OCI-LY3 (cell line): ENCODE measurements at regions not wholly inside any gene's neighbourhood (a gene's known extent, or its start where the extent isn't known, plus 50 kb on each side); places are given as distances from the start of the nearest gene placed in this dataset.
A peak's percentile ranks its signal among the peaks of the same experiment; 100 is the strongest.
"Not testable (repeated sequence)": the region's sequence is repeated elsewhere in the genome, so short reads cannot be mapped to it uniquely, and the experiment has no call there.

Experiments used
- H2AFZ ChIP-seq: fragments of 200-600, 300-600 bp; shearing (Covaris generic); 2 replicates; pipeline ENCODE4 v1.6.0; 2014; ENCODE audit warnings: antibody characterized with exemption, low read depth, low read length
- H3K27ac ChIP-seq: fragments of 200-600, 300-600 bp; sonication (generic); 2 replicates; pipeline ENCODE4 v1.5.1; 2014; ENCODE audit warnings: mild to moderate bottlenecking, low read length, moderate library complexity, mixed read lengths
- H3K27me3 ChIP-seq: fragments of 200-600, 300-600 bp; sonication (generic); 2 replicates; pipeline ENCODE4 v1.6.1; 2014; ENCODE audit warnings: low read depth, low read length, mixed read lengths
- H3K36me3 ChIP-seq: fragments of 200-600, 300-600 bp; sonication (generic); replicated peaks from 2 replicates; pipeline ENCODE3; 2014; ENCODE audit warnings: low read depth, low read length, mixed read lengths
- H3K4me1 ChIP-seq: fragments of 300-600, 200-600 bp; sonication (generic); 2 replicates; pipeline ENCODE4 v1.6.1; 2014; ENCODE audit warnings: low read length, mixed read lengths
- H3K4me2 ChIP-seq: fragments of 200-600, 300-600 bp; sonication (generic); 2 replicates; pipeline ENCODE4 v1.6.1; 2014; ENCODE audit warnings: low read length, mixed read lengths
- H3K4me3 ChIP-seq: fragments of 300-600, 200-600 bp; sonication (generic); 2 replicates; pipeline ENCODE4 v1.5.1; 2014; ENCODE audit warnings: antibody characterized with exemption, mild to moderate bottlenecking, low read length, moderate library complexity
- H3K79me2 ChIP-seq: fragments of 300-600, 200-600 bp; shearing (Covaris generic); 2 replicates; pipeline ENCODE4 v1.6.1; 2014; ENCODE audit warnings: mild to moderate bottlenecking, low read length, mixed read lengths
- H3K9ac ChIP-seq: fragments of 300-600, 200-600 bp; shearing (Covaris generic); 2 replicates; pipeline ENCODE4 v1.6.0; 2014; ENCODE audit warnings: mild to moderate bottlenecking, low read length, moderate library complexity
- H3K9me3 ChIP-seq: fragments of 200-600, 300-600 bp; shearing (Covaris generic); 2 replicates; pipeline ENCODE4 v1.6.1; 2014; ENCODE audit warnings: low read length, mixed read lengths; ENCODE audit not compliant: insufficient read depth
- H4K20me1 ChIP-seq: fragments of 200-600, 300-600 bp; sonication (generic); 2 replicates; pipeline ENCODE4 v1.6.1; 2016; ENCODE audit warnings: low read length, mixed read lengths; ENCODE audit not compliant: insufficient read depth
- EZH2phosphoT487 ChIP-seq: fragments of 200-600 bp; shearing (Covaris generic); IDR thresholded peaks from 2 replicates; pipeline ENCODE4 v1.6.1; 2018; ENCODE audit warnings: antibody characterized with exemption, mixed run types, low read depth
- TF ChIP-seq, protein P1 (sequence below): fragments of 200-600, 300-600 bp; sonication (generic); IDR thresholded peaks from 2 replicates; pipeline ENCODE4 v1.5.1; 2014; ENCODE audit warnings: antibody characterized with exemption, low read length, low read depth

DNA sequence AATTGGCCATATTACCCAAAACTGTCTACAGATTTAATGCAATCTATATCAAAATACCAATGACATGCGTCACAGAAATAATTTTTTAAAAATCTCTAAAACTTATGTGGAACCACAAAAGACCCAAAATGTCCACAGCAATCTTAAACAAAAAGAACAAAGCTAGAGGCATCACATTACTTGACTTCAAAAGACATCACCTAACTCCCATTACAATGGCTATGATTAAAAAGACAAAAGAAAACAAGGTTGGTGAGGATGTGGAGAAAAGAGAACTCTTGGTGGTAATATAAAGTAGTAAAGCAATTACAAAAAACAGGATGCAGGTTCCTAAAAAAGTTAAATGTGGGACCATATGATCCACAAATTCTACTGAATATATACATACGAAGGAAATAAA, 187.6 kb upstream of the CNTN6 start:
- no peak overlapping the region for H2AFZ ChIP-seq
- peaks cover 51% of the 10 kb centered on the region for H3K36me3 ChIP-seq
- H3K4me3 ChIP-seq: no peak overlapping the region
- peaks cover 6% of the 10 kb centered on the region; the same call in 1 of the 2 replicates for H3K79me2 ChIP-seq
- peaks cover 44% of the 10 kb centered on the region for H3K4me1 ChIP-seq
- H3K4me2 ChIP-seq: no peak overlapping the region
- no peak overlapping the region for H3K9ac ChIP-seq
- no peak overlapping the region for H3K27ac ChIP-seq
- H3K27me3 ChIP-seq: no peaks in the 10 kb centered on the region
- H3K9me3 ChIP-seq: peaks cover 44% of the 10 kb centered on the region; the same call in 1 of the 2 replicates
- no peak for TF ChIP-seq EZH2phosphoT487
- TF ChIP-seq, protein P1, sequence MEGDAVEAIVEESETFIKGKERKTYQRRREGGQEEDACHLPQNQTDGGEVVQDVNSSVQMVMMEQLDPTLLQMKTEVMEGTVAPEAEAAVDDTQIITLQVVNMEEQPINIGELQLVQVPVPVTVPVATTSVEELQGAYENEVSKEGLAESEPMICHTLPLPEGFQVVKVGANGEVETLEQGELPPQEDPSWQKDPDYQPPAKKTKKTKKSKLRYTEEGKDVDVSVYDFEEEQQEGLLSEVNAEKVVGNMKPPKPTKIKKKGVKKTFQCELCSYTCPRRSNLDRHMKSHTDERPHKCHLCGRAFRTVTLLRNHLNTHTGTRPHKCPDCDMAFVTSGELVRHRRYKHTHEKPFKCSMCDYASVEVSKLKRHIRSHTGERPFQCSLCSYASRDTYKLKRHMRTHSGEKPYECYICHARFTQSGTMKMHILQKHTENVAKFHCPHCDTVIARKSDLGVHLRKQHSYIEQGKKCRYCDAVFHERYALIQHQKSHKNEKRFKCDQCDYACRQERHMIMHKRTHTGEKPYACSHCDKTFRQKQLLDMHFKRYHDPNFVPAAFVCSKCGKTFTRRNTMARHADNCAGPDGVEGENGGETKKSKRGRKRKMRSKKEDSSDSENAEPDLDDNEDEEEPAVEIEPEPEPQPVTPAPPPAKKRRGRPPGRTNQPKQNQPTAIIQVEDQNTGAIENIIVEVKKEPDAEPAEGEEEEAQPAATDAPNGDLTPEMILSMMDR: no peak
- H4K20me1 ChIP-seq: no peaks in the 10 kb centered on the region

DNA sequence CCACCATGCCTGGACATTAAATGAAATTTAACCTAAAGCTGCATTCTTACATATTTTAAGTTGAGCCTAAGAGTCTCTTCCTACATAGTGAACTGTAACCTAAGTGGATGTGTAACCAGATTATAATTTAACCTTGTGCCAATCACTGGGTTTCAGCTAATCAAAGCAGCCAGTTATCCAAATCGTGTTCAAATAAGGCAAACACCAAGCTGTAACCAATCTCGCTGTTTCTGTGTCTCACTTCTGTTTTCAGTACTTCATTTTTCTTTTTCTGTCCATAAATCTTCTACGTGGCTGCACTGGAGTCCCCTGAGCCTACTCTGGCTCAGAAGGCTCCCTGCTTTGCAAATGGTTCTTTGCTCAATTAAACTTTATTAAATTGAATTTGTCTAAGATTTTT, 186.1 kb upstream of the CNTN6 start:
- Histone ChIP-seq H3K36me3 (peaks cover 53% of the 10 kb centered on the region), H3K9ac (peak overlapping the region; percentile 62), H2AFZ (no peak overlapping the region), H3K4me3 (no peak overlapping the region), H3K4me2 (peak overlapping the region; percentile 29; the same call in 1 of the 2 replicates), H3K9me3 (peaks cover 37% of the 10 kb centered on the region; the same call in 1 of the 2 replicates), H4K20me1 (no peaks in the 10 kb centered on the region), H3K27me3 (no peaks in the 10 kb centered on the region), H3K79me2 (peaks cover 7% of the 10 kb centered on the region; the same call in 1 of the 2 replicates), H3K27ac (peak overlapping the region; percentile 97), H3K4me1 (peaks cover 60% of the 10 kb centered on the region)
- TF ChIP-seq EZH2phosphoT487: no peak
- TF ChIP-seq, protein P1: no peak

DNA sequence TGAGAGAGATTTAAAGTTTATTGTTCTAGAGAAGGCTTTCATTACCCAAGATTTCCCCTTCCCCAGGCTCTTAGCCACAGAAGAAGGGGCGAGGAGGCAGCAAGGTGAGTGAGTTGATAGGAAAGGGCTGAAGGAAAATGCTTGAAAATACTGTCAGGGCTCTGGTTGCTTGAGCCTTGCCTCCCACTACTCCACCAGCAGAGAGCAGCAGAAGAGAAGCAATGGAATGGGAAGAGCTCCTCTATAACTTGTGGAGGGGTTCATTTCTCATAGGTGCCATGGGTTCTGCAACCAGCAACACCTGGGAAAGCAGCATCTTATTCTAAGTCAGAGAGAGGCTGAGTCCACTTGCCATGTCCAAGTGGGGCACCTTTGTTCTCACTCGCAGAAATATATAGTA, 184.0 kb upstream of the CNTN6 start:
- Histone ChIP-seq H3K9ac (peak overlapping the region; percentile 62), H3K27me3 (no peaks in the 10 kb centered on the region), H3K4me3 (no peak overlapping the region), H3K79me2 (peaks cover 7% of the 10 kb centered on the region; the same call in 1 of the 2 replicates), H3K27ac (peak overlapping the region; percentile 97), H4K20me1 (no peaks in the 10 kb centered on the region), H3K36me3 (peaks cover 35% of the 10 kb centered on the region), H3K4me2 (peak overlapping the region; percentile 22; the same call in 1 of the 2 replicates), H3K4me1 (peaks cover 78% of the 10 kb centered on the region), H2AFZ (peak overlapping the region; percentile 58; the same call in 1 of the 2 replicates), H3K9me3 (peaks cover 16% of the 10 kb centered on the region; the same call in 1 of the 2 replicates)
- TF ChIP-seq EZH2phosphoT487: no peak
- TF ChIP-seq, protein P1: peak; percentile 86

DNA sequence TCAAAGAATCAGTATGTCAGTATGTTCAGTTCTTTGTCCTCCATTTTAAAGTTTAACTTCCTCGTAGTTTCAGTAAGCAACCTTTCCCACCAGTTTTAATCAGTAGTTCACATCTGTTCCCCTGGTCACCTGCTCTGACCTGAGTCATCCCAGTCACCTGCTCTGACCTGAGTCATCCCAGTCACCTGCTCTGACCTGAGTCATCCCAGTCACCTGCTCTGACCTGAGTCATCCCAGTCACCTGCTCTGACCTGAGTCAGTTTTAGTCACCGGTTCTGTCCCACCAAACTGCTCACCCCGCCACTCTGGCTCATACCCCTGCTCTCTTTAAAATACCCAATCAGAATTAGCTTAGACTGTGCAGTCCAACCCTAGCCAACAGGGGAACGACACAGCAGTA, 180.1 kb upstream of the CNTN6 start:
- not testable (repeated sequence) for H3K9me3 ChIP-seq, H2AFZ ChIP-seq, H3K79me2 ChIP-seq, H3K27me3 ChIP-seq, H4K20me1 ChIP-seq
- H3K4me2 ChIP-seq: peak overlapping the region; percentile 83
- H3K27ac ChIP-seq: peak overlapping the region; percentile 97
- peak overlapping the region; percentile 98 for H3K9ac ChIP-seq
- H3K4me3 ChIP-seq: peak overlapping the region; percentile 61
- H3K36me3 ChIP-seq: peaks cover 30% of the 10 kb centered on the region
- peaks cover 77% of the 10 kb centered on the region for H3K4me1 ChIP-seq
